Caco-2 (cell line): ENCODE measurements at regions not wholly inside any gene's neighbourhood (a gene's known extent, or its start where the extent isn't known, plus 50 kb on each side); places are given as distances from the start of the nearest gene placed in this dataset.

ENCODE experiments used
- BruUV-seq: library from RNA; stranded (reverse); fragments of 400-500 nt; replicated peaks from 2 replicates; lab custom pipeline; 2021; lab: Mats Ljungman, UMichigan
- CTCF ChIA-PET: fragments of 300-600 bp; sonication (Branson Sonifier 250); formaldehyde crosslinking; loops from one replicate; lab custom pipeline; 2022; ENCODE audit warnings: antibody characterized with exemption; lab: Charles Lee
- POLR2A ChIA-PET: fragments of 300-600 bp; sonication (Branson Sonifier 250); formaldehyde crosslinking; loops from one replicate; lab custom pipeline; 2022; ENCODE audit warnings: antibody characterized with exemption; lab: Charles Lee
- DNase-seq, 2 experiments: peaks; one replicate each; pipeline versions ENCODE4 v3.0.0 to v3.0.0-alpha.2; 2020 to 2022
- H3K27me3 ChIP-seq: replicated peaks from 2 replicates; pipeline ENCODE4 v1.6.0; 2011; ENCODE audit warnings: low read length; ENCODE audit not compliant: control insufficient read depth, insufficient read depth
- H3K36me3 ChIP-seq: 2 replicates; pipeline ENCODE4 v1.5.1; 2011; ENCODE audit warnings: low read length; ENCODE audit not compliant: control insufficient read depth, insufficient read depth
- H3K4me1 ChIP-seq: fragments of 250-450 bp; sonication (Bioruptor Pico); 2 replicates; pipeline ENCODE4 v1.5.1; 2020; ENCODE audit warnings: mild to moderate bottlenecking
- H3K4me3 ChIP-seq: 2 replicates; pipeline ENCODE4 v1.5.1; 2011; ENCODE audit warnings: low read depth, mild to moderate bottlenecking, control low read depth, low read length
- H3K9me3 ChIP-seq: fragments of 250-450 bp; sonication (Bioruptor Pico); 2 replicates; pipeline ENCODE4 v1.5.1; 2020; ENCODE audit warnings: mild to moderate bottlenecking, moderate library complexity
- H3K27ac Mint-ChIP-seq: one replicate; pipeline ENCODE4 v1.8.0; 2022; ENCODE audit warnings: mixed read lengths; ENCODE audit not compliant: unreplicated experiment
- H3K27me3 Mint-ChIP-seq: one replicate; pipeline ENCODE4 v1.8.0; 2022; ENCODE audit warnings: mixed read lengths; ENCODE audit not compliant: insufficient read depth, unreplicated experiment
- H3K36me3 Mint-ChIP-seq: one replicate; pipeline ENCODE4 v1.8.0; 2022; ENCODE audit warnings: mild to moderate bottlenecking, mixed read lengths; ENCODE audit not compliant: insufficient read depth, unreplicated experiment
- H3K4me1 Mint-ChIP-seq: one replicate; pipeline ENCODE4 v1.8.0; 2022; ENCODE audit warnings: low read depth, mixed read lengths; ENCODE audit not compliant: unreplicated experiment
- H3K4me3 Mint-ChIP-seq: one replicate; pipeline ENCODE4 v1.8.0; 2022; ENCODE audit warnings: mild to moderate bottlenecking, moderate library complexity, mixed read lengths; ENCODE audit not compliant: unreplicated experiment
- H3K9me3 Mint-ChIP-seq: one replicate; pipeline ENCODE4 v1.8.0; 2022; ENCODE audit warnings: mixed read lengths; ENCODE audit not compliant: unreplicated experiment
- CTCF ChIP-seq, 2 experiments: fragments of 200-600 bp in 1 of 2; IDR thresholded peaks; 1 replicate in 1 of 2; 2 replicates in 1 of 2; pipeline versions ENCODE4 v1.5.1 to v1.8.0; 2011 to 2022; ENCODE audit warnings: antibody characterized with exemption in 1 of 2, control low read depth in 1 of 2, inconsistent platforms in 1 of 2, low read depth in 1 of 2, low read length in 1 of 2, mild to moderate bottlenecking in 1 of 2, moderate library complexity in 1 of 2; ENCODE audit not compliant: insufficient read depth in 1 of 2, severe bottlenecking in 1 of 2, unreplicated experiment in 1 of 2
- intact Hi-C: fragments of 100-400 bp; cut with micrococcal nuclease; formaldehyde crosslinking; loops from one replicate; pipeline ENCODE4 v1.10.0; 2022; ENCODE audit not compliant: unreplicated experiment

GRCh38 chr12:87922736-87923135 lies 106.5 kb downstream of the C12orf50 start:
- TF ChIP-seq CTCF (IDR thresholded peaks at IDR 0.05; ENCODE audit: insufficient read depth in 1 of 2, low read depth in 1 of 2, low read length in 1 of 2, severe bottlenecking in 1 of 2, unreplicated experiment in 1 of 2), result no peak
- H3K4me1 Mint-ChIP-seq, result no peaks in the 10 kb centered on the region
- H3K27me3 ChIP-seq, result no peaks in the 10 kb centered on the region
- no peaks in the 10 kb centered on the region for H3K9me3 Mint-ChIP-seq
- intact Hi-C loops, result no loop called here
- H3K9me3 ChIP-seq, result no peaks in the 10 kb centered on the region
- DNase-seq, result no peak
- CTCF ChIA-PET, result no interaction called here
- peaks cover 13% of the 10 kb centered on the region for H3K27me3 Mint-ChIP-seq
- H3K4me1 ChIP-seq, result no peaks in the 10 kb centered on the region
- no peak overlapping the region for H3K4me3 Mint-ChIP-seq
- H3K36me3 Mint-ChIP-seq, result no peaks in the 10 kb centered on the region
- no peak overlapping the region for H3K27ac Mint-ChIP-seq
- no peak overlapping the region for H3K4me3 ChIP-seq
- POLR2A ChIA-PET, result no interaction called here
- no peaks in the 10 kb centered on the region for H3K36me3 ChIP-seq
- BruUV-seq, result no TSS peak

DNA sequence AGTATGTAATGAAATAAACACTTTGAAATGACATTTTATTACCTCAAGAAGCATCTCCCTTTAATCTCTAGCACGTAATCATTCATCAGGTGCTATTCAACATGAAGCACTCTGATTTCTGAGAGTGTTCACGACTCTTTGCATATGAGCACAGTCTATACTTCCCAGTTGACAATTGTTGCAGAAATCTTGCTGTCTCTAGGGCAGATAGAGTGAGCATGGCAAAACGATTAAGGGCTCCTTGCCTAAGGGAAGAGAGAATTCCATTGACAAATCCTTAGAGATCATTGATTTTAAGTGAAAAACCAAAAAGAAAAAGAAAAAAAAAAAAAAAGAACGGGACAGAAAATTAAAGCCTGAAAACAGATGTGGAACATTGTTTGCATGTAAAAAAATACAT lies 107.6 kb downstream of the C12orf50 start:
- POLR2A ChIA-PET, result no interaction called here
- intact Hi-C loops, result no loop called here
- CTCF ChIA-PET, result no interaction called here
- Histone ChIP-seq H3K4me3 (no peak overlapping the region), H3K36me3 (no peaks in the 10 kb centered on the region), H3K4me1 (no peaks in the 10 kb centered on the region), H3K27me3 (no peaks in the 10 kb centered on the region), H3K9me3 (no peaks in the 10 kb centered on the region)
- no peak overlapping the region for H3K27ac Mint-ChIP-seq
- H3K4me1 Mint-ChIP-seq, result no peaks in the 10 kb centered on the region
- H3K4me3 Mint-ChIP-seq, result no peak overlapping the region
- peaks cover 13% of the 10 kb centered on the region for H3K27me3 Mint-ChIP-seq
- H3K36me3 Mint-ChIP-seq, result no peaks in the 10 kb centered on the region
- DNase-seq, result no peak
- BruUV-seq, result no TSS peak
- no peak for TF ChIP-seq CTCF (IDR thresholded peaks at IDR 0.05; ENCODE audit: insufficient read depth in 1 of 2, low read depth in 1 of 2, low read length in 1 of 2, severe bottlenecking in 1 of 2, unreplicated experiment in 1 of 2)
- H3K9me3 Mint-ChIP-seq, result no peaks in the 10 kb centered on the region

DNA sequence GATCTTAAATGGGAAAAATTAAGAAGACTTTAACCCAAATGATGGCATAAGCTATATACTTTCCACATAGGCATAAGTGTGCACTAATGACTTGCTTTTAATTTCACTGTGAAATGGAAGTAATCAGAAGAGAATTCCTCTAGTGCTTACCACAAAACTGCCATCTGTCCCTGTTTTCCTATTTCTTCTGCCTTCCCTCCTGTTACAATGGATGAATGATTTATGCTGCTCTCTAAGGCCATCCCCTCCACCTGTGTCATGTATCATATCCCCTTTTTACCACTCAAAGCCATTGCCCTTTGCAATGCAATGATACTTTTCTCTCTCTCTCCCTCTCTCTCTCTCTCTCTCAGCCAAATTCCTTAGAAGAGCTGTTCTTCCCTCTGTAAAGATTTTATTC lies 109.1 kb downstream of the C12orf50 start:
- H3K27me3 ChIP-seq, result no peaks in the 10 kb centered on the region
- POLR2A ChIA-PET, result no interaction called here
- Mint-ChIP-seq H3K36me3 (no peaks in the 10 kb centered on the region), H3K9me3 (peaks cover 8% of the 10 kb centered on the region), H3K4me1 (no peaks in the 10 kb centered on the region), H3K27me3 (peaks cover 15% of the 10 kb centered on the region), H3K4me3 (no peak overlapping the region), H3K27ac (no peak overlapping the region)
- H3K36me3 ChIP-seq, result no peaks in the 10 kb centered on the region
- CTCF ChIA-PET, result no interaction called here
- TF ChIP-seq CTCF (IDR thresholded peaks at IDR 0.05; ENCODE audit: insufficient read depth in 1 of 2, low read depth in 1 of 2, low read length in 1 of 2, severe bottlenecking in 1 of 2, unreplicated experiment in 1 of 2), result no peak
- H3K4me1 ChIP-seq, result no peaks in the 10 kb centered on the region
- no TSS peak for BruUV-seq
- H3K4me3 ChIP-seq, result no peak overlapping the region
- no peaks in the 10 kb centered on the region for H3K9me3 ChIP-seq
- intact Hi-C loops, result no loop called here
- DNase-seq, result no peak
